Keratinocyte (primary cell): ENCODE measurements at regions not wholly inside any gene's neighbourhood (a gene's known extent, or its start where the extent isn't known, plus 50 kb on each side); places are given as distances from the start of the nearest gene placed in this dataset.

Experiments
- CTCF ChIP-seq, 3 experiments: IDR thresholded peaks in 1 of 3; conservative IDR thresholded peaks in 1 of 3; optimal IDR thresholded peaks in 1 of 3; 2 replicates in 2 of 3; 3 replicates in 1 of 3; pipeline versions ENCODE3 to v1.5.1; 2011; ENCODE audit warnings: low read length in 3 of 3, mild to moderate bottlenecking in 3 of 3, moderate library complexity in 2 of 3, control low read depth in 1 of 3, inconsistent platforms in 1 of 3; ENCODE audit not compliant: insufficient read depth in 2 of 3; ENCODE audit errors: extremely low read depth in 1 of 3
- EZH2 ChIP-seq: IDR thresholded peaks from one replicate; pipeline ENCODE4 v1.6.1; 2012; ENCODE audit warnings: inconsistent platforms, mild to moderate bottlenecking, low read length, moderate library complexity

GRCh38 chr5:29924107-29924506, 1269.4 kb upstream of the CDH6 start:
- TF ChIP-seq CTCF (optimal IDR thresholded peaks at IDR 0.05 in 1 of 3, IDR thresholded peaks at IDR 0.05 in 1 of 3, conservative IDR thresholded peaks at IDR 0.05 in 1 of 3; ENCODE audit: extremely low read depth in 1 of 3, insufficient read depth in 2 of 3, low read length in 3 of 3) (no peak), EZH2 (no peak)
